Astrocyte (in vitro differentiated cells and primary cell): ENCODE measurements at regions not wholly inside any gene's neighbourhood (a gene's known extent, or its start where the extent isn't known, plus 50 kb on each side); places are given as distances from the start of the nearest gene placed in this dataset.
"Not testable (repeated sequence)": the region's sequence is repeated elsewhere in the genome, so short reads cannot be mapped to it uniquely, and the experiment has no call there.

Source experiments
- DNase-seq: peaks from one replicate; pipeline ENCODE4 v3.0.0-alpha.2; 2010; ENCODE audit warnings: low read depth
- FAIRE-seq: peaks from 2 replicates; lab custom pipeline; 2011; peaks lifted over from hg19 to GRCh38; lab: Jason Lieb, UNC
- H2AFZ ChIP-seq: 2 replicates; pipeline ENCODE4 v1.6.0; 2012; ENCODE audit warnings: low read depth, low read length, inconsistent platforms
- H3K27ac ChIP-seq: 2 replicates; pipeline ENCODE4 v1.5.1; 2011; ENCODE audit warnings: low read depth, low read length, inconsistent platforms
- H3K27me3 ChIP-seq: 2 replicates; pipeline ENCODE4 v1.6.0; 2011; ENCODE audit warnings: low read length, inconsistent platforms; ENCODE audit not compliant: insufficient read depth
- H3K36me3 ChIP-seq: 2 replicates; pipeline ENCODE4 v1.5.1; 2011; ENCODE audit warnings: low read length, inconsistent platforms; ENCODE audit not compliant: insufficient read depth
- H3K4me1 ChIP-seq: 2 replicates; pipeline ENCODE4 v1.5.1; 2011; ENCODE audit warnings: low read length, inconsistent platforms; ENCODE audit not compliant: insufficient read depth
- H3K4me2 ChIP-seq: 2 replicates; pipeline ENCODE4 v1.6.0; 2012; ENCODE audit warnings: low read length, inconsistent platforms
- H3K4me3 ChIP-seq: 2 replicates; pipeline ENCODE4 v1.5.1; 2011; ENCODE audit warnings: low read depth, mild to moderate bottlenecking, low read length, inconsistent platforms; ENCODE audit not compliant: insufficient read depth
- H3K79me2 ChIP-seq: 2 replicates; pipeline ENCODE4 v1.6.0; 2012; ENCODE audit warnings: mild to moderate bottlenecking, low read length, inconsistent platforms; ENCODE audit not compliant: insufficient read depth
- H3K9ac ChIP-seq: 2 replicates; pipeline ENCODE4 v1.6.0; 2012; ENCODE audit warnings: mild to moderate bottlenecking, low read length, inconsistent platforms
- H3K9me3 ChIP-seq: 2 replicates; pipeline ENCODE4 v1.5.1; 2012; ENCODE audit warnings: low read depth, mild to moderate bottlenecking, low read length, inconsistent platforms; ENCODE audit not compliant: insufficient read depth
- H4K20me1 ChIP-seq: 2 replicates; pipeline ENCODE4 v1.6.0; 2012; ENCODE audit warnings: low read length, inconsistent platforms; ENCODE audit not compliant: insufficient read depth
- H3K27ac Mint-ChIP-seq: one replicate; pipeline ENCODE4 v1.8.0; 2021; ENCODE audit warnings: mild to moderate bottlenecking, mixed read lengths; ENCODE audit not compliant: unreplicated experiment
- H3K27me3 Mint-ChIP-seq: one replicate; pipeline ENCODE4 v1.8.0; 2021; ENCODE audit warnings: low read depth, mixed read lengths; ENCODE audit not compliant: unreplicated experiment
- H3K36me3 Mint-ChIP-seq: one replicate; pipeline ENCODE4 v1.8.0; 2021; ENCODE audit warnings: low read depth, mixed read lengths; ENCODE audit not compliant: unreplicated experiment
- H3K4me1 Mint-ChIP-seq: one replicate; pipeline ENCODE4 v1.8.0; 2021; ENCODE audit warnings: low read depth, mixed read lengths; ENCODE audit not compliant: unreplicated experiment
- H3K4me3 Mint-ChIP-seq: one replicate; pipeline ENCODE4 v1.8.0; 2021; ENCODE audit warnings: mild to moderate bottlenecking, moderate library complexity, mixed read lengths; ENCODE audit not compliant: unreplicated experiment
- H3K9me3 Mint-ChIP-seq: one replicate; pipeline ENCODE4 v1.8.0; 2021; ENCODE audit warnings: mild to moderate bottlenecking, mixed read lengths; ENCODE audit not compliant: unreplicated experiment
- EZH2 ChIP-seq: IDR thresholded peaks from 2 replicates; pipeline ENCODE4 v1.6.1; 2012; ENCODE audit warnings: mild to moderate bottlenecking, low read length, inconsistent platforms; ENCODE audit not compliant: insufficient read depth
- TF ChIP-seq, protein P1 (sequence below): IDR thresholded peaks from 2 replicates; pipeline ENCODE4 v1.5.1; 2011; ENCODE audit warnings: low read depth, mild to moderate bottlenecking, inconsistent platforms, low read length, moderate library complexity; ENCODE audit not compliant: insufficient read depth

DNA sequence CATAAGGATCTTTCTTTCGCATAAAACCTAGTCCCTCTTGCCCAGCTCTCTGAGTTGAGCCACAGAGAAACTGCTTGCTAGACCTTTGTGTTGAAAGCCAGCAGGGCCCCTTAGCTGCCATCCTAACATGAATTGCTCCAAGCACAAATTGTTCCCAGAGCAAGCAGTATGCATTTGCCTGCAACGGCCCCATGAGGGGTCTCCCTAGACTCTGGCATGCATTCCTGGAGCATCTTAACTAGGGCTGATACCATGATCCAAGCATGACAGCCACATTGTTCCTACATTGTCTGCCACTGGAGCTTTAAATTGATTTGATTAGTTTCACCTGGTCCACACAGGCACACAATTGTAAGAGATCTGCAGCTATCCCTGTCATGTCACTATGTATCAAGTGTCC lies 428.1 kb downstream of the TAFA4 start:
- FAIRE-seq (no peak), DNase-seq (no peak)
- H3K9ac ChIP-seq: no peak overlapping the region
- Mint-ChIP-seq H3K36me3 (no peaks in the 10 kb centered on the region), H3K27me3 (no peaks in the 10 kb centered on the region), H3K4me1 (no peaks in the 10 kb centered on the region), H3K9me3 (peaks cover 2% of the 10 kb centered on the region), H3K4me3 (no peak overlapping the region), H3K27ac (no peak overlapping the region)
- no peak overlapping the region for H3K4me2 ChIP-seq
- no peak overlapping the region for H2AFZ ChIP-seq
- no peaks in the 10 kb centered on the region for H4K20me1 ChIP-seq
- no peak for TF ChIP-seq EZH2
- TF ChIP-seq, protein P1, sequence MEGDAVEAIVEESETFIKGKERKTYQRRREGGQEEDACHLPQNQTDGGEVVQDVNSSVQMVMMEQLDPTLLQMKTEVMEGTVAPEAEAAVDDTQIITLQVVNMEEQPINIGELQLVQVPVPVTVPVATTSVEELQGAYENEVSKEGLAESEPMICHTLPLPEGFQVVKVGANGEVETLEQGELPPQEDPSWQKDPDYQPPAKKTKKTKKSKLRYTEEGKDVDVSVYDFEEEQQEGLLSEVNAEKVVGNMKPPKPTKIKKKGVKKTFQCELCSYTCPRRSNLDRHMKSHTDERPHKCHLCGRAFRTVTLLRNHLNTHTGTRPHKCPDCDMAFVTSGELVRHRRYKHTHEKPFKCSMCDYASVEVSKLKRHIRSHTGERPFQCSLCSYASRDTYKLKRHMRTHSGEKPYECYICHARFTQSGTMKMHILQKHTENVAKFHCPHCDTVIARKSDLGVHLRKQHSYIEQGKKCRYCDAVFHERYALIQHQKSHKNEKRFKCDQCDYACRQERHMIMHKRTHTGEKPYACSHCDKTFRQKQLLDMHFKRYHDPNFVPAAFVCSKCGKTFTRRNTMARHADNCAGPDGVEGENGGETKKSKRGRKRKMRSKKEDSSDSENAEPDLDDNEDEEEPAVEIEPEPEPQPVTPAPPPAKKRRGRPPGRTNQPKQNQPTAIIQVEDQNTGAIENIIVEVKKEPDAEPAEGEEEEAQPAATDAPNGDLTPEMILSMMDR: no peak
- H3K9me3 ChIP-seq: no peaks in the 10 kb centered on the region
- H3K4me3 ChIP-seq: no peak overlapping the region
- no peak overlapping the region for H3K27ac ChIP-seq
- H3K27me3 ChIP-seq: no peaks in the 10 kb centered on the region
- no peaks in the 10 kb centered on the region for H3K36me3 ChIP-seq
- H3K4me1 ChIP-seq: no peaks in the 10 kb centered on the region
- H3K79me2 ChIP-seq: no peaks in the 10 kb centered on the region

DNA sequence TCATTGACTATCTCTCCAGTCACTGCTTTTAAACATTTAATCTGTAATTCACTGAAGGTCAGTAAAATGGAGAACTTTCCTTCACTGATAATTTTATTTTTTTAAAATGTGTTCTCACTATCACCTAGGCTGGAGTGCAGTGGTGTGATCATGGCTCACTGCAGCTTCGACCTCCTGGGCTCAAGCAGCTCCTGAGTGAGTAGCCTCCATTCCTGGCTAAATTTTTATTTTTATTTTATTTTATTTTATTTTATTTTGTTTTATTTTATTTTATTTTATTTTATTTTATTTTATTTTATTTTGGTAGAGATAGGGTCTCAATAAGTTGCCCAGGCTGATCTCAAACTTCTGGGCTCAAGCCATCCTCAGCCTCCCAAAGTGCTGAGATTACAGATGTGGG lies 446.5 kb downstream of the TAFA4 start:
- not testable (repeated sequence) for H2AFZ ChIP-seq, H3K4me1 ChIP-seq, H3K36me3 Mint-ChIP-seq, DNase-seq, H3K9me3 ChIP-seq, H3K4me1 Mint-ChIP-seq, H3K4me3 ChIP-seq, H3K27ac Mint-ChIP-seq, H3K27ac ChIP-seq, H3K79me2 ChIP-seq, H3K27me3 ChIP-seq, H3K9me3 Mint-ChIP-seq, H3K9ac ChIP-seq, H4K20me1 ChIP-seq, H3K36me3 ChIP-seq, FAIRE-seq, H3K4me3 Mint-ChIP-seq, H3K27me3 Mint-ChIP-seq, H3K4me2 ChIP-seq

DNA sequence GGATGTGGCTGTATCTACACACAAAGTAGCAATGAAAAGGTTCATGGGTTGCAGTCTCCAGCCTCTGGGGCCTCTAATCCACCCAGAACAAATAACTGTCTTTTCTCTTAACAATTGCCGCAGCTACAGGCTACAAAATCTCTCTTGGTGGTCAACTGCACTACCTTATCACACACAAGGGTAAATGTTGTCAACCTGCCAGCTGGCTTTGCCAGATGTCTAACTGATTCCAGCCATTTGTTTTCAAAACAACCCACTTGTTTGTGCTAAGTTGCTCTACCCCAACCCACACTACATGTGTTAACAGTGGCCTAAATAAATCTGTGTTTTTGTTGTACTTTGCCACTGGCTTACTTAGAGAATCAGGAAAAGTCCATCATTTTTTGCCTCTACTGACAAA lies 447.3 kb downstream of the TAFA4 start:
- Mint-ChIP-seq H3K27ac (no peak overlapping the region), H3K4me1 (no peaks in the 10 kb centered on the region), H3K9me3 (no peaks in the 10 kb centered on the region), H3K27me3 (no peaks in the 10 kb centered on the region), H3K36me3 (no peaks in the 10 kb centered on the region), H3K4me3 (no peak overlapping the region)
- H3K79me2 ChIP-seq: no peaks in the 10 kb centered on the region
- H3K36me3 ChIP-seq: no peaks in the 10 kb centered on the region
- H3K27ac ChIP-seq: no peak overlapping the region
- DNase-seq (no peak), FAIRE-seq (no peak)
- no peaks in the 10 kb centered on the region for H3K9me3 ChIP-seq
- no peak for TF ChIP-seq EZH2
- TF ChIP-seq, protein P1: no peak
- H4K20me1 ChIP-seq: no peaks in the 10 kb centered on the region
- no peaks in the 10 kb centered on the region for H3K27me3 ChIP-seq
- no peak overlapping the region for H3K9ac ChIP-seq
- H3K4me3 ChIP-seq: no peak overlapping the region
- H2AFZ ChIP-seq: no peak overlapping the region
- H3K4me1 ChIP-seq: no peaks in the 10 kb centered on the region
- no peak overlapping the region for H3K4me2 ChIP-seq
